Retinal pigment epithelial cell (primary cell): ENCODE measurements at regions not wholly inside any gene's neighbourhood (a gene's known extent, or its start where the extent isn't known, plus 50 kb on each side); places are given as distances from the start of the nearest gene placed in this dataset.

Experiments used
- DNase-seq: peaks from one replicate; pipeline ENCODE4 v3.0.0-alpha.2; 2010; ENCODE audit warnings: low read depth
- H3K4me3 ChIP-seq: 2 replicates; pipeline ENCODE4 v1.5.1; 2011; ENCODE audit warnings: mild to moderate bottlenecking, low read length, control low read depth, moderate library complexity
- CTCF ChIP-seq: conservative IDR thresholded peaks from 2 replicates; pipeline ENCODE4 v1.5.1; 2011; ENCODE audit warnings: low read depth, low read length, control low read depth, inconsistent platforms

GRCh38 chr18:40685219-40685618 lies 1269.8 kb upstream of the PIK3C3 start:
- H3K4me3 ChIP-seq = no peak overlapping the region
- no peak for TF ChIP-seq CTCF

GRCh38 chr18:40678318-40678717 lies 1276.7 kb upstream of the PIK3C3 start:
- TF ChIP-seq CTCF = no peak
- H3K4me3 ChIP-seq = no peak overlapping the region
- no peak for DNase-seq

More at GRCh38 chr18:40685219-40685618, 1269.8 kb upstream of the PIK3C3 start:
- DNase-seq = no peak

- no peak for DNase-seq
- no peak overlapping the region for H3K4me3 ChIP-seq
- TF ChIP-seq CTCF = no peak
Measured at GRCh38 chr18:40676668-40677067, 1278.4 kb upstream of the PIK3C3 start.

- DNase-seq = no peak
- TF ChIP-seq CTCF = no peak
- H3K4me3 ChIP-seq = no peak overlapping the region
Measured at GRCh38 chr18:40673150-40673549, 1281.9 kb upstream of the PIK3C3 start.

GRCh38 chr18:40672590-40672989 lies 1282.4 kb upstream of the PIK3C3 start:
- H3K4me3 ChIP-seq = no peak overlapping the region
- no peak for TF ChIP-seq CTCF
- no peak for DNase-seq

GRCh38 chr18:40670668-40671375 lies 1284.2 kb upstream of the PIK3C3 start:
- TF ChIP-seq CTCF = no peak
- no peak overlapping the region for H3K4me3 ChIP-seq
- no peak for DNase-seq

GRCh38 chr18:40662898-40663437 lies 1292.1 kb upstream of the PIK3C3 start:
- no peak for TF ChIP-seq CTCF
- no peak for DNase-seq
- no peak overlapping the region for H3K4me3 ChIP-seq
